ENCODE measurements at regions not wholly inside any gene's neighbourhood (a gene's known extent, or its start where the extent isn't known, plus 50 kb on each side); places are given as distances from the start of the nearest gene placed in this dataset.

GRCh38 chr2:56084111-56084901 is 99.5 kb upstream of the CCDC85A start:
- ATAC-seq: no peak
- intact Hi-C loops (cut with DNase I, micrococcal nuclease): no loop called here
- DNase-seq: no peak

GRCh38 chr2:56086336-56086735 is 97.5 kb upstream of the CCDC85A start:
- intact Hi-C loops (cut with DNase I, micrococcal nuclease): no loop called here
- DNase-seq: no peak

GRCh38 chr2:56088411-56088810 is 95.4 kb upstream of the CCDC85A start:
- no peak for ATAC-seq
- DNase-seq: no peak
- intact Hi-C loops (cut with DNase I, micrococcal nuclease): no loop called here

More at GRCh38 chr2:56086336-56086735, 97.5 kb upstream of the CCDC85A start:
- ATAC-seq: no peak

- intact Hi-C loops (cut with DNase I, micrococcal nuclease): no loop called here
- DNase-seq (no peak), ATAC-seq (no peak)
Measured at GRCh38 chr2:56089931-56090330, 93.9 kb upstream of the CCDC85A start.

- intact Hi-C loops (cut with DNase I, micrococcal nuclease): no loop called here
Measured at GRCh38 chr2:56099963-56100362, 83.8 kb upstream of the CCDC85A start.

GRCh38 chr2:56100791-56101312 is 82.9 kb upstream of the CCDC85A start:
- no peak for DNase-seq
- ATAC-seq: no peak
- intact Hi-C loops (cut with DNase I, micrococcal nuclease): no loop called here

More at GRCh38 chr2:56099963-56100362, 83.8 kb upstream of the CCDC85A start:
- DNase-seq (no peak), ATAC-seq (no peak)

- intact Hi-C loops (cut with DNase I, micrococcal nuclease): no loop called here
- ATAC-seq: no peak
- no peak for DNase-seq
Measured at GRCh38 chr2:56102098-56102497, 81.7 kb upstream of the CCDC85A start.

- intact Hi-C loops (cut with DNase I, micrococcal nuclease): no loop called here
- DNase-seq: no peak
- no peak for ATAC-seq
Measured at GRCh38 chr2:56102866-56103265, 80.9 kb upstream of the CCDC85A start.

GRCh38 chr2:56104962-56105361 is 78.8 kb upstream of the CCDC85A start:
- DNase-seq (no peak), ATAC-seq (no peak)

GRCh38 chr2:56107502-56108220 is 76.1 kb upstream of the CCDC85A start:
- no peak for DNase-seq
- no peak for ATAC-seq
- intact Hi-C loops (cut with DNase I, micrococcal nuclease): no loop called here

More at GRCh38 chr2:56104962-56105361, 78.8 kb upstream of the CCDC85A start:
- intact Hi-C loops (cut with DNase I, micrococcal nuclease): no loop called here

- intact Hi-C loops (cut with DNase I, micrococcal nuclease): no loop called here
- no peak for ATAC-seq
Measured at GRCh38 chr2:56108806-56109205, 75.0 kb upstream of the CCDC85A start.

GRCh38 chr2:56109994-56110393 is 73.8 kb upstream of the CCDC85A start:
- ATAC-seq (no peak), DNase-seq (no peak)
- intact Hi-C loops (cut with DNase I, micrococcal nuclease): no loop called here

More at GRCh38 chr2:56108806-56109205, 75.0 kb upstream of the CCDC85A start:
- no peak for DNase-seq

GRCh38 chr2:56113382-56113975 is 70.3 kb upstream of the CCDC85A start:
- intact Hi-C loops (cut with DNase I, micrococcal nuclease): no loop called here
- no peak for DNase-seq
- ATAC-seq: no peak

- DNase-seq (no peak), ATAC-seq (no peak)
- intact Hi-C loops (cut with DNase I, micrococcal nuclease): no loop called here
Measured at GRCh38 chr2:56117764-56118163, 66.0 kb upstream of the CCDC85A start.

- DNase-seq: no peak
- ATAC-seq: no peak
- intact Hi-C loops (cut with DNase I, micrococcal nuclease): no loop called here
Measured at GRCh38 chr2:56118474-56118873, 65.3 kb upstream of the CCDC85A start.

GRCh38 chr2:56121995-56122394 is 61.8 kb upstream of the CCDC85A start:
- intact Hi-C loops (cut with DNase I, micrococcal nuclease): no loop called here
- ATAC-seq: no peak
- DNase-seq: no peak

- intact Hi-C loops (cut with DNase I, micrococcal nuclease): no loop called here
- ATAC-seq (no peak), DNase-seq (no peak)
Measured at GRCh38 chr2:56123538-56123937, 60.3 kb upstream of the CCDC85A start.

GRCh38 chr2:56127010-56127409 is 56.8 kb upstream of the CCDC85A start:
- no peak for ATAC-seq
- intact Hi-C loops (cut with DNase I, micrococcal nuclease): no loop called here
- DNase-seq: no peak

- DNase-seq: no peak
- no peak for ATAC-seq
- intact Hi-C loops (cut with DNase I, micrococcal nuclease): no loop called here
Measured at GRCh38 chr2:56127463-56128152, 56.2 kb upstream of the CCDC85A start.

Measured in left colon (tissue), 2 donors.